GM12878 (cell line): ENCODE measurements at regions not wholly inside any gene's neighbourhood (a gene's known extent, or its start where the extent isn't known, plus 50 kb on each side); places are given as distances from the start of the nearest gene placed in this dataset.

Experiments used
- EP300 ChIP-seq, 2 experiments: fragments of 150-350 bp in 1 of 2; IDR thresholded peaks; 2 replicates each; pipeline ENCODE4 v1.6.1; 2011 to 2012; ENCODE audit warnings: low read depth in 2 of 2, low read length in 2 of 2, borderline replicate concordance in 1 of 2, improper control_type of control experiment in 1 of 2, inconsistent platforms in 1 of 2; ENCODE audit not compliant: control insufficient read depth in 1 of 2
- GABPA ChIP-seq: IDR thresholded peaks from 2 replicates; pipeline ENCODE4 v1.6.1; 2014; ENCODE audit warnings: antibody characterized with exemption, low read depth, mild to moderate bottlenecking, inconsistent platforms
- HDAC6 ChIP-seq: fragments of 200-600 bp; sonication (generic); IDR thresholded peaks from one replicate; pipeline ENCODE4 v1.8.0; 2017; ENCODE audit warnings: antibody characterized with exemption; ENCODE audit not compliant: unreplicated experiment
- NBN ChIP-seq: fragments of 450-650 bp; IDR thresholded peaks from 2 replicates; pipeline ENCODE4 v1.6.1; 2016
- POLR2AphosphoS5 ChIP-seq: IDR thresholded peaks from 2 replicates; pipeline ENCODE4 v1.6.1; 2011; ENCODE audit warnings: mild to moderate bottlenecking, low read length, inconsistent platforms
- SP1 ChIP-seq: IDR thresholded peaks from one replicate; pipeline ENCODE4 v1.6.1; 2011; ENCODE audit warnings: low read depth, low read length
- SREBF2 ChIP-seq: IDR thresholded peaks from 2 replicates; pipeline ENCODE4 v1.6.1; 2012; ENCODE audit warnings: mild to moderate bottlenecking, low read length
- ZNF274 ChIP-seq: IDR thresholded peaks from one replicate; pipeline ENCODE4 v1.8.0; 2011; ENCODE audit not compliant: insufficient read length, insufficient read depth
- TF ChIP-seq, protein P1 (sequence below), 3 experiments: IDR thresholded peaks in 2 of 3; conservative IDR thresholded peaks in 1 of 3; 2 replicates each; pipeline ENCODE4 v1.5.1; 2011; ENCODE audit warnings: low read depth in 3 of 3, low read length in 3 of 3, mild to moderate bottlenecking in 3 of 3, control low read depth in 2 of 3, moderate library complexity in 2 of 3, inconsistent platforms in 1 of 3, mixed read lengths in 1 of 3; ENCODE audit not compliant: control insufficient read depth in 2 of 3, insufficient read depth in 1 of 3; ENCODE audit errors: extremely low read depth in 1 of 3

DNA sequence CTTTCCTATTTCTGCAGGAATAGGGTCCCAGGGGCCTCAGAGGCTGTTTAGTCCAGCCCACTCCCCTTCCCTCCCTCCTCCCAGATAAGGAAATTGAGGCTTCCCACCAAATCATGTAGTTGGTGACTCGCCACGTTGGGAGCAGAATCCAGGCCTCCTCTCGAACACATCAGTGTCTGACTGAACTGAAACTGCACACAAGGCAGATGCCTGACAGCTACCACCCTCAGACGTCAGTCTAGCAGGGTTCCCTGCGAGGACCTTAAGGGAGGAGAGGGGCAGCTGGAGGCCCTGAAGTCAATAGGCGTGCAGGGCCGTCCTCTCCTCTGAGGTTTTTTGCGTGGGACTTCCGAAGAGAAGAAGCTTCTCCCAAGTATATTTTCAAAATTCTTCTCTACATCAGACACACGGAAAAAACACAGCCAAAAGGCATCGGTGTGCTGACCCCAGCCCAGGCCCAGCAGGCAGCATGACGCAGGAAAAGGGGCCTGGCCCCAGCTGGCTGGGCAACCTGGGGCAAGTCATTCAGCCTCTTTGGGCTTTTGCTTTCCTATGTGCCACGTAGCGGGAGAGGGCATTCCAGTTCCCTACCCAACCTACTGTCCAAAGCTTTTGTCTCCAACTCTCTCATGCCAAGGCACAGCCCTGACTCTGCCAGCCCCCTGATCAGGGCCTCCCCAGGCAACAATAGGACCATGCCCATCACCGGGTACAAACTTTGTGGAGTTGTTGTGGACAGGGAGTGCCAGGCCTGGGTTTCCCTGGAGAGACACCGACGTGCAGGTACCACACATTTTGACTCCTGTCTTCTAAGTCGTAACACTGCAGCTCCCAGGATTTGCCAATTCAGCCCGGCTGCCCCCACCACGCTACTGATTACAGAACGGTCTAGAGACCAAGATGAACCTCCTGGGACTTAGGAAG lies 283.1 kb downstream of the XXYLT1 start:
- TF ChIP-seq POLR2AphosphoS5 (no peak), ZNF274 (no peak), EP300 (IDR thresholded peaks at IDR 0.05; ENCODE audit: borderline replicate concordance in 1 of 2, control insufficient read depth in 1 of 2, low read depth in 2 of 2, low read length in 2 of 2) (no peak), SP1 (no peak), NBN (no peak), HDAC6 (no peak), SREBF2 (no peak), GABPA (no peak)
- TF ChIP-seq, protein P1, sequence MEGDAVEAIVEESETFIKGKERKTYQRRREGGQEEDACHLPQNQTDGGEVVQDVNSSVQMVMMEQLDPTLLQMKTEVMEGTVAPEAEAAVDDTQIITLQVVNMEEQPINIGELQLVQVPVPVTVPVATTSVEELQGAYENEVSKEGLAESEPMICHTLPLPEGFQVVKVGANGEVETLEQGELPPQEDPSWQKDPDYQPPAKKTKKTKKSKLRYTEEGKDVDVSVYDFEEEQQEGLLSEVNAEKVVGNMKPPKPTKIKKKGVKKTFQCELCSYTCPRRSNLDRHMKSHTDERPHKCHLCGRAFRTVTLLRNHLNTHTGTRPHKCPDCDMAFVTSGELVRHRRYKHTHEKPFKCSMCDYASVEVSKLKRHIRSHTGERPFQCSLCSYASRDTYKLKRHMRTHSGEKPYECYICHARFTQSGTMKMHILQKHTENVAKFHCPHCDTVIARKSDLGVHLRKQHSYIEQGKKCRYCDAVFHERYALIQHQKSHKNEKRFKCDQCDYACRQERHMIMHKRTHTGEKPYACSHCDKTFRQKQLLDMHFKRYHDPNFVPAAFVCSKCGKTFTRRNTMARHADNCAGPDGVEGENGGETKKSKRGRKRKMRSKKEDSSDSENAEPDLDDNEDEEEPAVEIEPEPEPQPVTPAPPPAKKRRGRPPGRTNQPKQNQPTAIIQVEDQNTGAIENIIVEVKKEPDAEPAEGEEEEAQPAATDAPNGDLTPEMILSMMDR (IDR thresholded peaks at IDR 0.05 in 2 of 3, conservative IDR thresholded peaks at IDR 0.05 in 1 of 3; ENCODE audit: control insufficient read depth in 2 of 3, extremely low read depth in 1 of 3, insufficient read depth in 1 of 3, low read depth in 3 of 3, low read length in 3 of 3): no peak
